Endothelial cell of umbilical vein (primary cell): ENCODE measurements at regions not wholly inside any gene's neighbourhood (a gene's known extent, or its start where the extent isn't known, plus 50 kb on each side); places are given as distances from the start of the nearest gene placed in this dataset.
A peak's percentile ranks its signal among the peaks of the same experiment; 100 is the strongest.

Experiments
- BruUV-seq: library from RNA; stranded (reverse); fragments of 400-500 nt; replicated peaks from 2 replicates; lab custom pipeline; 2021; lab: Mats Ljungman, UMichigan
- CTCF ChIA-PET: fragments of 300-600, 350-600 bp; sonication (Branson Sonifier 250); formaldehyde crosslinking; loops from one replicate; lab custom pipeline; 2021; ENCODE audit warnings: antibody characterized with exemption, inconsistent platforms; lab: Charles Lee
- POLR2A ChIA-PET: fragments of 300-600, 350-600 bp; sonication (Branson Sonifier 250); formaldehyde crosslinking; loops from one replicate; lab custom pipeline; 2021; ENCODE audit warnings: antibody characterized with exemption, inconsistent platforms; lab: Charles Lee
- DNase-seq: peaks from one replicate; pipeline ENCODE4 v3.0.0-alpha.2; 2011; ENCODE audit warnings: low read depth, low spot score
- FAIRE-seq: peaks from 2 replicates; lab custom pipeline; 2011; peaks lifted over from hg19 to GRCh38; lab: Jason Lieb, UNC
- H2AFZ ChIP-seq: 2 replicates; pipeline ENCODE4 v1.6.0; 2012; ENCODE audit warnings: low read depth, low read length, control low read depth, inconsistent platforms
- H3K27ac ChIP-seq: 2 replicates; pipeline ENCODE4 v1.5.1; 2011; ENCODE audit warnings: low read depth, mild to moderate bottlenecking, control low read depth, low read length, moderate library complexity; ENCODE audit not compliant: insufficient read depth
- H3K27me3 ChIP-seq, 2 experiments: 2 replicates each; pipeline versions ENCODE4 v1.6.0 to v1.6.1; 2011; ENCODE audit warnings: low read length in 2 of 2, mixed read lengths in 1 of 2; ENCODE audit not compliant: control insufficient read depth in 2 of 2, insufficient read depth in 2 of 2
- H3K36me3 ChIP-seq, 2 experiments: 2 replicates in 1 of 2; 3 replicates in 1 of 2; pipeline ENCODE4 v1.5.1; 2011; ENCODE audit warnings: low read length in 2 of 2, mild to moderate bottlenecking in 1 of 2, moderate library complexity in 1 of 2; ENCODE audit not compliant: control insufficient read depth in 2 of 2, insufficient read depth in 2 of 2; ENCODE audit errors: extremely low read depth in 1 of 2
- H3K4me1 ChIP-seq: 3 replicates; pipeline ENCODE4 v1.5.1; 2011; ENCODE audit warnings: mild to moderate bottlenecking, low read length; ENCODE audit not compliant: control insufficient read depth, insufficient read depth; ENCODE audit errors: extremely low read depth
- H3K4me2 ChIP-seq: 2 replicates; pipeline ENCODE4 v1.6.1; 2011; ENCODE audit warnings: low read length, control low read depth, mixed read lengths; ENCODE audit not compliant: insufficient read depth
- H3K4me3 ChIP-seq, 3 experiments: fragments of 200-600 bp in 1 of 3; sonication (generic), shearing (Covaris generic) in 1 of 3; replicated peaks in 1 of 3; 2 replicates each; pipeline ENCODE4 v1.5.1; 2011 to 2016; ENCODE audit warnings: control low read depth in 3 of 3, low read length in 3 of 3, mild to moderate bottlenecking in 2 of 3, inconsistent platforms in 1 of 3, low read depth in 1 of 3, moderate library complexity in 1 of 3; ENCODE audit not compliant: insufficient read depth in 1 of 3
- H3K79me2 ChIP-seq: 2 replicates; pipeline ENCODE4 v1.6.0; 2012; ENCODE audit warnings: low read length, inconsistent platforms; ENCODE audit not compliant: control insufficient read depth, insufficient read depth
- H3K9ac ChIP-seq: replicated peaks from 2 replicates; pipeline ENCODE3; 2011; ENCODE audit warnings: low read length, control low read depth; ENCODE audit not compliant: insufficient read depth; ENCODE audit errors: extremely low read depth
- H3K9me1 ChIP-seq: replicated peaks from 3 replicates; pipeline ENCODE4 v1.6.0; 2011; ENCODE audit warnings: mild to moderate bottlenecking, low read length; ENCODE audit not compliant: control insufficient read depth, insufficient read depth; ENCODE audit errors: extremely low read depth
- H3K9me3 ChIP-seq: replicated peaks from 2 replicates; pipeline ENCODE4 v1.5.1; 2012; ENCODE audit warnings: low read length, inconsistent platforms; ENCODE audit not compliant: control insufficient read depth, insufficient read depth
- H4K20me1 ChIP-seq: replicated peaks from 2 replicates; pipeline ENCODE3; 2011; ENCODE audit warnings: mild to moderate bottlenecking, low read length; ENCODE audit not compliant: control insufficient read depth, insufficient read depth; ENCODE audit errors: extremely low read depth
- CTCF ChIP-seq, 2 donors: IDR thresholded peaks; 1 replicate in 1 of 2; 2 replicates in 1 of 2; pipeline ENCODE4 v1.5.1; 2011; ENCODE audit warnings: low read length in 2 of 2, mild to moderate bottlenecking in 2 of 2, moderate library complexity in 2 of 2, control low read depth in 1 of 2, inconsistent platforms in 1 of 2, low read depth in 1 of 2; ENCODE audit not compliant: insufficient read depth in 1 of 2; ENCODE audit errors: extremely low read depth in 1 of 2
- FOS ChIP-seq: IDR thresholded peaks from 2 replicates; pipeline ENCODE4 v1.6.1; 2011; ENCODE audit warnings: mild to moderate bottlenecking, low read length, moderate library complexity, borderline replicate concordance; ENCODE audit not compliant: insufficient read depth
- GATA2 ChIP-seq: IDR thresholded peaks from 2 replicates; pipeline ENCODE4 v1.7.0; 2011; ENCODE audit warnings: low read depth, mild to moderate bottlenecking, moderate library complexity, mixed read lengths, low read length; ENCODE audit not compliant: insufficient read length, insufficient read depth
- MAX ChIP-seq: IDR thresholded peaks from 2 replicates; pipeline ENCODE4 v1.6.1; 2011; ENCODE audit not compliant: insufficient read depth, insufficient read length
- dilution Hi-C: fragments of 300-500 bp; cut with MboI; formaldehyde crosslinking; loops from one replicate; pipeline ENCODE4 v1.15.0; 2019; ENCODE audit warnings: low sequenced_read_pairs; ENCODE audit not compliant: extremely low pct_ligation_motif_present
- intact Hi-C: fragments of 100-400 bp; cut with micrococcal nuclease; formaldehyde crosslinking; loops from one replicate; pipeline ENCODE4 v1.10.0; 2022

DNA sequence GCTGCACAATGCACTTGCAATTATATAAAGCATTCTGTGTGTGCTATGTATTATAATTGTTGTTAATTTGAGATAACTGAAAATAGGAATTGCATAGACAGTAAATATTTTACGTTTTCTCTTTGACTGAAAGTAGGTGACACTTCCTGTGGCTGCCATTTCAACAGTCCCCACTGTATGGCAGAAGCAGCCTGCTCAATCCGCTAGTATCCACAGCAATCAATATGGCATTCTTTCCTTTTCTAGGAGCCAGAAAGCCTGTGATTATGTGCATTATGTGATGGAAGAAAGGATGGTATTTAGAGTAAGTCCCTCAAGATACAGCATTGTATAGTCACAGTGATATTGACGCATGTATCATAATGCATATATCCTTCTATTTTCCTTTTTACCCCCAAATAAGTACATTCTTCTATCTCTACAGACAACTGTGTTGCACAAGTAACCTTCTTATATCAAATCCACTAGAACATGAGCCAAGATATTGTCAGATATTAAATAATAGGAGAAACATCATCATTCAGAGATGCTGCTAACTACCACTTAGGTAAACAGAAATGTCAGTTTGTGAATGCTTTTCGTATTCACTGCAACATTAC is 59.7 kb downstream of the CARTPT start:
- DNase-seq: no peak
- intact Hi-C loops: no loop called here
- no peak for TF ChIP-seq MAX
- TF ChIP-seq CTCF (IDR thresholded peaks at IDR 0.05; ENCODE audit: extremely low read depth in 1 of 2, insufficient read depth in 1 of 2, low read depth in 1 of 2, low read length in 2 of 2): peak in 1 of 2 donors; percentile 55
- no peak for TF ChIP-seq GATA2
- no peak for TF ChIP-seq FOS
- no peak overlapping the region for H3K4me3 ChIP-seq
- FAIRE-seq: no peak
- H3K4me2 ChIP-seq: no peak overlapping the region
- ChIA-PET POLR2A (no interaction called here), CTCF (interaction anchor here (0.8 to 1.7 kb wide), 5 partner anchors 10 to 530 kb away, joined by 3 to 5 read pairs (median 4); no protein-coding TSS in a partner anchor)
- no peaks in the 10 kb centered on the region for H3K36me3 ChIP-seq
- H3K27me3 ChIP-seq: peaks cover 19 to 21% of the 10 kb centered on the region in 2 experiments
- H4K20me1 ChIP-seq: no peaks in the 10 kb centered on the region
- no peak overlapping the region for H3K27ac ChIP-seq
- no peaks in the 10 kb centered on the region for H3K79me2 ChIP-seq
- dilution Hi-C loops: no loop called here
- no peaks in the 10 kb centered on the region for H3K9me3 ChIP-seq
- H3K9me1 ChIP-seq: no peaks in the 10 kb centered on the region
- no peak overlapping the region for H2AFZ ChIP-seq
- no TSS peak for BruUV-seq
- no peak overlapping the region for H3K9ac ChIP-seq
- peaks cover 6% of the 10 kb centered on the region for H3K4me1 ChIP-seq
